ENCODE measurements at regions not wholly inside any gene's neighbourhood (a gene's known extent, or its start where the extent isn't known, plus 50 kb on each side); places are given as distances from the start of the nearest gene placed in this dataset.

GRCh38 chr12:13580206-13580605, 383.7 kb downstream of the EMP1 start:
- no peaks in the 10 kb centered on the region for H3K9me3 ChIP-seq (ENCODE audit: control insufficient read depth, insufficient read depth, low read length)
- DNase-seq (no peak), ATAC-seq (ENCODE audit: low read depth) (no peak)
- no peak overlapping the region for H2AK9ac ChIP-seq (replicated peaks; ENCODE audit: low read depth, low read length, poor library complexity)
- dilution Hi-C loops (cut with HindIII; ENCODE audit: low sequenced_read_pairs, unreplicated experiment): no loop called here
- H4K91ac ChIP-seq (ENCODE audit: insufficient read depth, low read depth, low read length): no peak overlapping the region
- no peak overlapping the region for H3K4ac ChIP-seq (ENCODE audit: low read depth, low read length)
- H2AK5ac ChIP-seq (ENCODE audit: low read depth, low read length): no peak overlapping the region
- no TSS peak for BruUV-seq (replicated peaks)
- no peaks in the 10 kb centered on the region for H3K36me3 ChIP-seq (ENCODE audit: control insufficient read depth, insufficient read depth, low read length)
- H2AFZ ChIP-seq (replicated peaks; ENCODE audit: low read length, poor library complexity): no peak overlapping the region
- H3K18ac ChIP-seq (ENCODE audit: low read depth, low read length): no peak overlapping the region
- no peak overlapping the region for H2BK15ac ChIP-seq (ENCODE audit: low read depth, low read length)
- no peaks in the 10 kb centered on the region for H3K9me1 ChIP-seq (ENCODE audit: insufficient read depth, low read length)
- no peak overlapping the region for H2BK5ac ChIP-seq (ENCODE audit: low read depth, low read length, poor library complexity, severe bottlenecking)
- no CpG with 5 or more reads among the region's 1 CpG for WGBS, 2 experiments (ENCODE audit: extremely low coverage in 2 of 2, insufficient read length in 1 of 2)
- no peak overlapping the region for H2BK120ac ChIP-seq (ENCODE audit: low read depth, low read length)
- H3K4me3 ChIP-seq (ENCODE audit: insufficient read depth, low read depth, low read length): no peak overlapping the region
- H3K9ac ChIP-seq (ENCODE audit: low read depth, low read length): no peak overlapping the region
- H2BK20ac ChIP-seq (ENCODE audit: low read depth, low read length): no peak overlapping the region
- H3K4me1 ChIP-seq (ENCODE audit: control insufficient read depth, insufficient read depth, low read length): no peaks in the 10 kb centered on the region
- H4K20me1 ChIP-seq (ENCODE audit: insufficient read depth, low read length): no peaks in the 10 kb centered on the region
- CTCF ChIA-PET: no interaction called here
- no peak overlapping the region for H4K5ac ChIP-seq (ENCODE audit: low read depth, low read length)
- POLR2A ChIA-PET (ENCODE audit: unreplicated experiment): no interaction called here
- H3K4me2 ChIP-seq (ENCODE audit: low read depth, low read length): no peak overlapping the region
- TF ChIP-seq MXI1 (IDR thresholded peaks at IDR 0.05; ENCODE audit: borderline replicate concordance, low read depth, low read length): no peak
- no peak for TF ChIP-seq RFX5 (IDR thresholded peaks at IDR 0.05; ENCODE audit: low read depth, low read length)
- TF ChIP-seq BHLHE40 (IDR thresholded peaks at IDR 0.05; ENCODE audit: low read depth, low read length): no peak
- no peak for TF ChIP-seq MAFK (IDR thresholded peaks at IDR 0.05; ENCODE audit: low read depth, low read length)
- TF ChIP-seq ELK1 (IDR thresholded peaks at IDR 0.05; ENCODE audit: borderline replicate concordance, low read depth, low read length): no peak
- no peak for TF ChIP-seq RCOR1 (IDR thresholded peaks at IDR 0.05; ENCODE audit: insufficient replicate concordance, low read length)
- TF ChIP-seq RAD21 (IDR thresholded peaks at IDR 0.05; ENCODE audit: low read length): no peak
- TF ChIP-seq MAZ (IDR thresholded peaks at IDR 0.05; ENCODE audit: borderline replicate concordance, low read depth, low read length): no peak
- TF ChIP-seq CHD1 (IDR thresholded peaks at IDR 0.05; ENCODE audit: low read depth, low read length): no peak
- no peak for TF ChIP-seq FOS (IDR thresholded peaks at IDR 0.05; ENCODE audit: low read depth, low read length)
- no peak for TF ChIP-seq POLR2A (IDR thresholded peaks at IDR 0.05; ENCODE audit: low read depth, low read length)
- H3K56ac ChIP-seq (ENCODE audit: extremely low read depth, insufficient read depth, low read length): no peak overlapping the region
- H3K27me3 ChIP-seq (ENCODE audit: control insufficient read depth, insufficient read depth, low read length): no peaks in the 10 kb centered on the region
- H3K14ac ChIP-seq (replicated peaks; ENCODE audit: low read depth, low read length): no peak overlapping the region
- H4K8ac ChIP-seq (ENCODE audit: low read depth in 2 of 2, low read length in 2 of 2): no peak overlapping the region
- H3K79me1 ChIP-seq (ENCODE audit: low read depth in 1 of 2, low read length in 2 of 2): no peaks in the 10 kb centered on the region
- no peak overlapping the region for H3K27ac ChIP-seq (ENCODE audit: insufficient read depth, low read length)
- H3K23ac ChIP-seq (ENCODE audit: low read depth, low read length): no peak overlapping the region
- in situ Hi-C loops (cut with MboI; ENCODE audit: low sequenced_read_pairs): no loop called here
- intact Hi-C loops (cut with micrococcal nuclease): no loop called here

Data from IMR-90 (cell line).